Vagina (tissue), 2 donors: ENCODE measurements at regions not wholly inside any gene's neighbourhood (a gene's known extent, or its start where the extent isn't known, plus 50 kb on each side); places are given as distances from the start of the nearest gene placed in this dataset.

ENCODE experiments used
- DNase-seq, 2 donors: peaks; one replicate each; pipeline ENCODE4 v3.0.0-alpha.2; 2017; ENCODE audit errors: extremely low spot score in 2 of 2
- H3K27ac ChIP-seq: fragments of 200-600 bp; sonication (generic); one replicate; pipeline ENCODE4 v1.5.1; 2019
- H3K27me3 ChIP-seq: fragments of 200-600 bp; sonication (generic); one replicate; pipeline ENCODE4 v1.5.1; 2019
- H3K36me3 ChIP-seq, 2 donors: fragments of 200-600 bp; sonication (generic); one replicate each; pipeline ENCODE4 v1.5.1; 2017 to 2019
- H3K4me1 ChIP-seq: fragments of 200-600 bp; sonication (generic); one replicate; pipeline ENCODE4 v1.5.1; 2019
- H3K4me3 ChIP-seq, 2 donors: fragments of 200-600 bp; sonication (generic); 1 replicate in 1 of 2; 2 replicates in 1 of 2; pipeline ENCODE4 v1.5.1; 2016 to 2019
- H3K9me3 ChIP-seq: fragments of 200-600 bp; sonication (generic); one replicate; pipeline ENCODE4 v1.5.1; 2019
- CTCF ChIP-seq, 3 experiments: fragments of 450-650 bp in 2 of 3; fragments of 200-600 bp in 1 of 3; sonication (generic) in 1 of 3; IDR thresholded peaks; one replicate each; pipeline ENCODE4 v1.5.1; 2017 to 2019; ENCODE audit warnings: antibody characterized with exemption in 3 of 3, mild to moderate bottlenecking in 2 of 3, moderate library complexity in 2 of 3
- POLR2A ChIP-seq, 2 donors: fragments of 450-650 bp; IDR thresholded peaks; one replicate each; pipeline ENCODE4 v1.6.1; 2017; ENCODE audit warnings: antibody characterized with exemption in 2 of 2, mild to moderate bottlenecking in 2 of 2, moderate library complexity in 2 of 2
- POLR2AphosphoS5 ChIP-seq, 2 donors: sonication (generic); formaldehyde crosslinking; IDR thresholded peaks; one replicate each; pipeline ENCODE4 v1.9.0; 2017; ENCODE audit warnings: antibody characterized with exemption in 2 of 2, mild to moderate bottlenecking in 2 of 2, low read depth in 1 of 2; ENCODE audit not compliant: insufficient read depth in 1 of 2
- intact Hi-C: fragments of 100-400 bp; cut with DNase I; formaldehyde crosslinking; loops from one replicate; pipeline ENCODE4 v1.15.1; 2023

GRCh38 chr6:71205336-71205956 lies 83.2 kb upstream of the OGFRL1 start:
- intact Hi-C loops, result no loop called here
- H3K4me3 ChIP-seq, result no peak overlapping the region
- no peaks in the 10 kb centered on the region for H3K9me3 ChIP-seq
- H3K27me3 ChIP-seq, result no peaks in the 10 kb centered on the region
- no peak for DNase-seq
- TF ChIP-seq POLR2AphosphoS5 (IDR thresholded peaks at IDR 0.05; ENCODE audit: insufficient read depth in 1 of 2, low read depth in 1 of 2) (no peak), POLR2A (IDR thresholded peaks at IDR 0.05) (no peak), CTCF (IDR thresholded peaks at IDR 0.05) (no peak)
- H3K27ac ChIP-seq, result no peak overlapping the region
- H3K36me3 ChIP-seq, result no peaks in the 10 kb centered on the region
- peaks cover 15% of the 10 kb centered on the region for H3K4me1 ChIP-seq

- H3K9me3 ChIP-seq, result no peaks in the 10 kb centered on the region
- H3K27ac ChIP-seq, result no peak overlapping the region
- TF ChIP-seq POLR2A (IDR thresholded peaks at IDR 0.05) (no peak), CTCF (IDR thresholded peaks at IDR 0.05) (no peak), POLR2AphosphoS5 (IDR thresholded peaks at IDR 0.05; ENCODE audit: insufficient read depth in 1 of 2, low read depth in 1 of 2) (no peak)
- intact Hi-C loops, result no loop called here
- peaks cover 15% of the 10 kb centered on the region for H3K4me1 ChIP-seq
- H3K27me3 ChIP-seq, result no peaks in the 10 kb centered on the region
- H3K4me3 ChIP-seq, result no peak overlapping the region
- no peak for DNase-seq
- H3K36me3 ChIP-seq, result no peaks in the 10 kb centered on the region
Observed at GRCh38 chr6:71206089-71206488, 82.5 kb upstream of the OGFRL1 start.

GRCh38 chr6:71209206-71209605 lies 79.4 kb upstream of the OGFRL1 start:
- Histone ChIP-seq H3K4me1 (peaks cover 15% of the 10 kb centered on the region), H3K9me3 (no peaks in the 10 kb centered on the region), H3K4me3 (no peak overlapping the region), H3K36me3 (no peaks in the 10 kb centered on the region), H3K27me3 (no peaks in the 10 kb centered on the region), H3K27ac (no peak overlapping the region)
- no peak for DNase-seq
- intact Hi-C loops, result no loop called here
- TF ChIP-seq CTCF (IDR thresholded peaks at IDR 0.05) (no peak), POLR2A (IDR thresholded peaks at IDR 0.05) (no peak), POLR2AphosphoS5 (IDR thresholded peaks at IDR 0.05; ENCODE audit: insufficient read depth in 1 of 2, low read depth in 1 of 2) (no peak)

GRCh38 chr6:71209626-71210025 lies 79.0 kb upstream of the OGFRL1 start:
- TF ChIP-seq POLR2A (IDR thresholded peaks at IDR 0.05) (no peak), POLR2AphosphoS5 (IDR thresholded peaks at IDR 0.05; ENCODE audit: insufficient read depth in 1 of 2, low read depth in 1 of 2) (no peak), CTCF (IDR thresholded peaks at IDR 0.05) (no peak)
- intact Hi-C loops, result no loop called here
- H3K27me3 ChIP-seq, result no peaks in the 10 kb centered on the region
- no peaks in the 10 kb centered on the region for H3K9me3 ChIP-seq
- no peaks in the 10 kb centered on the region for H3K36me3 ChIP-seq
- DNase-seq, result no peak
- H3K4me1 ChIP-seq, result peaks cover 15% of the 10 kb centered on the region
- H3K4me3 ChIP-seq, result no peak overlapping the region
- no peak overlapping the region for H3K27ac ChIP-seq

GRCh38 chr6:71211799-71212198 lies 76.8 kb upstream of the OGFRL1 start:
- DNase-seq, result no peak
- H3K27me3 ChIP-seq, result no peaks in the 10 kb centered on the region
- H3K4me1 ChIP-seq, result no peaks in the 10 kb centered on the region
- no peaks in the 10 kb centered on the region for H3K9me3 ChIP-seq
- intact Hi-C loops, result no loop called here
- H3K27ac ChIP-seq, result no peak overlapping the region
- TF ChIP-seq POLR2AphosphoS5 (IDR thresholded peaks at IDR 0.05; ENCODE audit: insufficient read depth in 1 of 2, low read depth in 1 of 2), result no peak
- no peak for TF ChIP-seq CTCF (IDR thresholded peaks at IDR 0.05)
- no peak for TF ChIP-seq POLR2A (IDR thresholded peaks at IDR 0.05)
- H3K36me3 ChIP-seq, result no peaks in the 10 kb centered on the region
- no peak overlapping the region for H3K4me3 ChIP-seq
